Hematopoietic multipotent progenitor cell (in vitro differentiated cells): ENCODE measurements at regions not wholly inside any gene's neighbourhood (a gene's known extent, or its start where the extent isn't known, plus 50 kb on each side); places are given as distances from the start of the nearest gene placed in this dataset. TPM values are rescaled to one million over a fixed set of nuclear protein-coding genes. Genes with fewer than 3 reads are reported as not detected.
"Not testable (repeated sequence)": the region's sequence is repeated elsewhere in the genome, so short reads cannot be mapped to it uniquely, and the experiment has no call there.

ENCODE experiments used
- DNase-seq, 3 donors: peaks; one replicate each; pipeline ENCODE4 v3.0.0-alpha.2; 2011 to 2015; ENCODE audit warnings: low read depth in 2 of 3, low spot score in 2 of 3
- small RNA-seq: library from RNA; depleted of rRNA; stranded (forward); fragments of <200 nt; gene quantifications from one replicate; pipeline ENCODE3, GENCODE V24; 2012

DNA sequence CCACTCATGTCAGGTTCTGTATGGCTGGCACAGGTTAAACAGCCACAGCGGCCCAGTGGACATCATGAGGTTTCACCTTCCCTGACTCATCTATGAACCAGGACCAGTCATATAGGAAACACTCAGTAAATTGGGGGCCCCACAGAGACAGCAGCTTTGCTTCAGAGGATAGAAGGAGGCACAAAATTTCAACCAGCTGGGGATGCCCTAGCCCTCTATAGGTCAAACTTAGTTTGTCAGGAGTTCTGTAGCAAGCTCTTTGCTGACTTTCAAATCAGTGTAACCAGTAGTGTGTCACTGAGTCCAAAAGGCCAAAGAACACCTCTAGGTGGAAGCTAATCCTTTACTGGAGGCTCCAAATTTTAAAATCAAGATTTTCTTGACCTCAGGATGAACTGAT lies 4157.8 kb upstream of the TPTE start:
- not testable (repeated sequence) for DNase-seq

DNA sequence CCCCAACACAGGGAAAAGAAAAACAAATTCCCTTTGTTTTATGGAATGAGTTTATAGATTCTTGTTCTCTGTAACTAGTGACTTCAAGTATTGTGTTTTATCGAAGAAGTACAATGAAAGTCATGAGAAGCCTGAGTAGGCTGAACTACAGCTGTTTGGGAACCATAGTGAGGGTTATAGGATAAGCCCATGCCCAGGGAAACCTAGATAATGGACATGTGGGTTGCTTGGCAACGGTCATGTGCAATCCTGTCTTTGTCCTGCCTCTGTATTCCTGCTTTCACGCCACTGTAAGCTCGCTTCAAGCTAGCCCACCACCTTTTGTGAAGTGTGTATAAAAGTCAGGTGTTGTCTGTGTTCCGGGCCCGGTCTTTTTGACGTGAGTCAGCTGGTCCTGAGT lies 4152.6 kb upstream of the TPTE start:
- not testable (repeated sequence) for DNase-seq

DNA sequence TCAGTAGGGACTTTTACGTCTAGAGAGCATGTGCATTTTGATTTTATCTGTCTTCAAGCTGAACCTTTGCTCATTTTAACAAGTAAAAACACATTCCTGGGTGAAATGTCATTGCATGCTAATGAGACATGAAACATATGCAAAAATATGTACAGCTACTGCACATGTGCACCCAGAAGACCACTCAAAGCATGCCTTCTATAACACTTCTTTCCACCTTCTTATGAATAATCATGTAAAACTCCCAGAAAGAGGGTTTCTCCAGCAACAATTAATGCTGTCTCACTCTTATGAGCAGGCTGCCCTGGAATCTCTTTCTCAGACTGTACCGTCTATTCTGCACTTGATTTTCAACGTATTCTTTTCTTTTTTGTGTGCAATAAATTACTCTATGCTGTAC lies 4148.1 kb upstream of the TPTE start:
- DNase-seq, result not testable (repeated sequence)

DNA sequence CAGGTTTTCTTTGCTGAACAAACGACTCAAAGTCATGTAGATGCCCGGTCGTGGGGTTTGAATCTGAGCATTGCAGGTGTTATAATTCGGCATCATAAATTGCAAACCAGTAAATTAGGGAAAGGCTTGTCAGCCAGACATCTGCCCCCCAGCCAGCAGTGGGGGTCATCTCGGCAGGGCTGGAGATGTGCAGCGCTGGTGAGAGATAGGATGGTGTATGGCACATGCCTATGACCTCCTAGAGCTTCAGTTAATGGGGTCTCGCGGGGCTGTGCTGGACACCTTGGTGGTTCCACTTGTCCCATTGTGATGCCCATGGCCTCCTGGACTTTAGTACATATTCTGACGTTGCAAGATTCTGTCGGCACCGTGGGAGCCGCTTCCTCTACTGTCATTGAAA lies 4147.2 kb upstream of the TPTE start:
- DNase-seq, result peak in 1 of 3 donors; percentile 25

DNA sequence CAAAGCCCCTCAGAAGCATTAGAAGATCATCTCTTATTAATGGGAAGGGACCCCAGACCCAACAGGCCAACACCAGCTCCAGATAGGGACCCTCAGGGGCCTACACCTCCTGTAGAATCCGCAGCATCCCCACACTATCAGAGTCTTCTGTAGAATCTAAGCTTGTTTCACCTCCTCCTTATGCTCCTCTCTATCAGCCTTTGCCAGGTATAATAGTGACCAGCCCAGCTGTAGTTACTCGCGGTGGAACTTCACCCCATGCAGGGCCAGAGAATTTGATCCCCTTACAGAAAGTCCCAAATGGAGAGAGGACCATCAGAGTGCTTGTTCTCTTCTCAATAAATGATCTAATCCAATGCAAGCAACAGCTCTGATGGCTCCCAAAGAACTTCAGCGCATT lies 4146.5 kb upstream of the TPTE start:
- peak in 1 of 3 donors; percentile 0 for DNase-seq

DNA sequence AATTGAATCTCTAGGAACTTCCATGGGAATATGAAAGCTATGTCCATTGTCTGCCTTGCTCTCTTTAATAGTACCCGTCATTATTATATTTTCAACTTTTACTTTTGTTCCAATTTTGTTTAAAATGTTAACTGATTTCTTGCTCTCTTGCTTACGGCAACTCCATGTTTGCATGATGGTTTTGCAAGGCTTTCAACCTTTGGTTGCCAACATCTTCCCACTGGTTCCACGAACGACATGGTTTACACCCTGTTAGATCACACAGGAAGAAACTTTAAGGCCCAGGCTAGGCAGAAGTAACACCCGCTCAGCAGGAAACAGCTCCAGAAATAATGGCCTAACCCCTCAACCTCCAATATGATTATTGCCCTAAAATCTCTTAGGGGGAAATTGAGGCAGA lies 4145.6 kb upstream of the TPTE start:
- not testable (repeated sequence) for DNase-seq

DNA sequence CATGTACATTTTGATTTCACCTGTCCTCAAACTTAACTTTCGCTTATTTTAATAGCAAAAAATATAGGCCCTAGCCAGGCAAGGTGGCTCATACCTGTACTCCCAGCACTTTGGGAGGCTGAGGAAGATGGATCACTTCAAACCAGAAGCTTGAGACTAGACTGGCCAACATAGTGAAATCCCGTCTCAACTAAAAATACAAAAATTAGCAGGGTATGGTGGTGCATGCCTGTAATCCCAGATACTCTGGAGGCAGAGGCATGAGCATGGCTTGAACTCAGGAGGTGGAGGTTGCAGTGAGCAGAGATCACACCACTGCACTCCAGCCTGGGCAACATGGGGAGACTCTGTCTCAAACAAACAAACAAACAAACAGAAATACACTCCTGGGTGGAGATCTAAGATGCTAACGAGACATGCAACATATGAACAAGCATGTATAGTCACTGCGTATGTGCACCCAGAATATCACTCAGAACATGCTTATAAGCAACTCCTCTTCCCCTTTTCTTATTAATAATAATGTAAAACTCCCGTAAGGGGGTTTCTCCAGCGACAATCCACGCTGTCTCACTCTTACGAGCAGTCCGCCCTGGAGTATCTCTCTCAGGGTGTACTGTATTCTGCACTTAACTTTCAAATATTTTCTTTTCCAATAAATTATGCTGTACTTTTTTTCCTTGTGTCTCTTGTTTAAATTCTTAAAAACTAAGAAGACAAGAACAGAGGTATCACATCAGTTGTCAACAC lies 4144.9 kb upstream of the TPTE start:
- DNase-seq, result not testable (repeated sequence)

Small RNAs in the stretch of these regions (small RNA-seq; reads per million reads assigned to genes)
- not detected for gene RF00019
